Osteoblast (primary cell): ENCODE measurements at regions not wholly inside any gene's neighbourhood (a gene's known extent, or its start where the extent isn't known, plus 50 kb on each side); places are given as distances from the start of the nearest gene placed in this dataset.
"Not testable (repeated sequence)": the region's sequence is repeated elsewhere in the genome, so short reads cannot be mapped to it uniquely, and the experiment has no call there.

Experiments
- DNase-seq: peaks from one replicate; pipeline ENCODE4 v3.0.0; 2011; ENCODE audit warnings: low spot score, mixed read lengths; ENCODE audit not compliant: insufficient read length; ENCODE audit errors: missing footprints
- H2AFZ ChIP-seq: 2 replicates; pipeline ENCODE4 v1.6.0; 2011; ENCODE audit warnings: mild to moderate bottlenecking, low read length
- H3K27ac ChIP-seq: 2 replicates; pipeline ENCODE4 v1.5.1; 2011; ENCODE audit warnings: mild to moderate bottlenecking, low read depth, low read length, moderate library complexity
- H3K27me3 ChIP-seq: 2 replicates; pipeline ENCODE4 v1.6.0; 2012; ENCODE audit warnings: mild to moderate bottlenecking, control low read depth, inconsistent platforms, low read length, moderate library complexity; ENCODE audit not compliant: insufficient read depth
- H3K36me3 ChIP-seq: 2 replicates; pipeline ENCODE4 v1.5.1; 2011; ENCODE audit warnings: mild to moderate bottlenecking, low read length, control low read depth, moderate library complexity; ENCODE audit not compliant: insufficient read depth
- H3K4me1 ChIP-seq: 2 replicates; pipeline ENCODE4 v1.5.1; 2011; ENCODE audit warnings: mild to moderate bottlenecking, low read length, control low read depth, moderate library complexity; ENCODE audit not compliant: insufficient read depth
- H3K4me2 ChIP-seq: 2 replicates; pipeline ENCODE4 v1.6.0; 2011; ENCODE audit warnings: mild to moderate bottlenecking, low read length; ENCODE audit not compliant: insufficient read depth
- H3K4me3 ChIP-seq: fragments of 200-600 bp; sonication (generic); 3 replicates; pipeline ENCODE4 v1.5.1; 2012; ENCODE audit warnings: mild to moderate bottlenecking, low read length, inconsistent platforms; ENCODE audit not compliant: insufficient read depth
- H3K79me2 ChIP-seq: 2 replicates; pipeline ENCODE4 v1.6.0; 2012; ENCODE audit warnings: mild to moderate bottlenecking, low read length, control low read depth, inconsistent platforms; ENCODE audit not compliant: insufficient read depth
- H3K9me3 ChIP-seq: 2 replicates; pipeline ENCODE4 v1.5.1; 2011; ENCODE audit warnings: low read depth, low read length, control low read depth
- H4K20me1 ChIP-seq: 2 replicates; pipeline ENCODE4 v1.6.0; 2012; ENCODE audit warnings: mild to moderate bottlenecking, low read length, control low read depth; ENCODE audit not compliant: insufficient read depth
- TF ChIP-seq, protein P1 (sequence below): IDR thresholded peaks from 2 replicates; pipeline ENCODE4 v1.5.1; 2011; ENCODE audit warnings: mild to moderate bottlenecking, low read depth, low read length, moderate library complexity; ENCODE audit errors: extremely low read depth

DNA sequence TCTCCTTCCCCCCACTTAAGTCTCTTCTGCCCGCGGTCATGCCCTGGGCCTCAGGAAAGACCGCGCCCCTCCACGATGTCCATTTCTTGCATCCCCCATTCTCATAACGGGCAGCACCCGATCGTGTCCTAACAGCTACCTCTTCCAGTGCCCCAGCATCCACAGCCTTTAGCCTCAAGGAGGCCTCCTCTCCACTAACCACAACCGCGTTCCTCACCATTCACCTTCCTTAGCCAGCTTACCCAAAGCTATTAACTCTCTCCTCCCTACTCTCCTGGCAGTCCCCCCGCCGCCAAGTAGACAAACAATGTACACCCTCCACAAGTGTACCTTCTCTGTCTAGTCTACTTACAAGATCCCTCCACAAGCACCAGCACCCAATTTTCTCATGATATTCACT is 58.6 kb upstream of the PAGE5 start:
- H3K27ac ChIP-seq: peak overlapping the region; percentile 79
- DNase-seq: peak; percentile 60
- TF ChIP-seq, protein P1, sequence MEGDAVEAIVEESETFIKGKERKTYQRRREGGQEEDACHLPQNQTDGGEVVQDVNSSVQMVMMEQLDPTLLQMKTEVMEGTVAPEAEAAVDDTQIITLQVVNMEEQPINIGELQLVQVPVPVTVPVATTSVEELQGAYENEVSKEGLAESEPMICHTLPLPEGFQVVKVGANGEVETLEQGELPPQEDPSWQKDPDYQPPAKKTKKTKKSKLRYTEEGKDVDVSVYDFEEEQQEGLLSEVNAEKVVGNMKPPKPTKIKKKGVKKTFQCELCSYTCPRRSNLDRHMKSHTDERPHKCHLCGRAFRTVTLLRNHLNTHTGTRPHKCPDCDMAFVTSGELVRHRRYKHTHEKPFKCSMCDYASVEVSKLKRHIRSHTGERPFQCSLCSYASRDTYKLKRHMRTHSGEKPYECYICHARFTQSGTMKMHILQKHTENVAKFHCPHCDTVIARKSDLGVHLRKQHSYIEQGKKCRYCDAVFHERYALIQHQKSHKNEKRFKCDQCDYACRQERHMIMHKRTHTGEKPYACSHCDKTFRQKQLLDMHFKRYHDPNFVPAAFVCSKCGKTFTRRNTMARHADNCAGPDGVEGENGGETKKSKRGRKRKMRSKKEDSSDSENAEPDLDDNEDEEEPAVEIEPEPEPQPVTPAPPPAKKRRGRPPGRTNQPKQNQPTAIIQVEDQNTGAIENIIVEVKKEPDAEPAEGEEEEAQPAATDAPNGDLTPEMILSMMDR: no peak
- peak overlapping the region; percentile 83 for H3K4me3 ChIP-seq
- H3K9me3 ChIP-seq: no peaks in the 10 kb centered on the region
- H3K36me3 ChIP-seq: no peaks in the 10 kb centered on the region
- no peaks in the 10 kb centered on the region for H4K20me1 ChIP-seq
- no peaks in the 10 kb centered on the region for H3K79me2 ChIP-seq
- H3K4me1 ChIP-seq: peaks cover 5% of the 10 kb centered on the region
- peak overlapping the region; percentile 76 for H2AFZ ChIP-seq
- H3K27me3 ChIP-seq: no peaks in the 10 kb centered on the region
- H3K4me2 ChIP-seq: peak overlapping the region; percentile 86

GRCh38 chrX:55163171-55163570 is 57.0 kb upstream of the PAGE5 start:
- H3K79me2 ChIP-seq: no peaks in the 10 kb centered on the region
- H3K4me1 ChIP-seq: peaks cover 5% of the 10 kb centered on the region
- no peaks in the 10 kb centered on the region for H3K36me3 ChIP-seq
- no peak overlapping the region for H2AFZ ChIP-seq
- no peaks in the 10 kb centered on the region for H3K27me3 ChIP-seq
- DNase-seq: no peak
- TF ChIP-seq, protein P1: no peak
- H3K9me3 ChIP-seq: no peaks in the 10 kb centered on the region
- H3K4me2 ChIP-seq: no peak overlapping the region
- no peaks in the 10 kb centered on the region for H4K20me1 ChIP-seq
- no peak overlapping the region for H3K27ac ChIP-seq
- H3K4me3 ChIP-seq: no peak overlapping the region

GRCh38 chrX:55165026-55165425 is 55.1 kb upstream of the PAGE5 start:
- not testable (repeated sequence) for H3K27ac ChIP-seq, DNase-seq, H3K9me3 ChIP-seq, H3K79me2 ChIP-seq, H3K36me3 ChIP-seq, H4K20me1 ChIP-seq, H3K4me2 ChIP-seq, H2AFZ ChIP-seq, H3K27me3 ChIP-seq, H3K4me3 ChIP-seq, H3K4me1 ChIP-seq

DNA sequence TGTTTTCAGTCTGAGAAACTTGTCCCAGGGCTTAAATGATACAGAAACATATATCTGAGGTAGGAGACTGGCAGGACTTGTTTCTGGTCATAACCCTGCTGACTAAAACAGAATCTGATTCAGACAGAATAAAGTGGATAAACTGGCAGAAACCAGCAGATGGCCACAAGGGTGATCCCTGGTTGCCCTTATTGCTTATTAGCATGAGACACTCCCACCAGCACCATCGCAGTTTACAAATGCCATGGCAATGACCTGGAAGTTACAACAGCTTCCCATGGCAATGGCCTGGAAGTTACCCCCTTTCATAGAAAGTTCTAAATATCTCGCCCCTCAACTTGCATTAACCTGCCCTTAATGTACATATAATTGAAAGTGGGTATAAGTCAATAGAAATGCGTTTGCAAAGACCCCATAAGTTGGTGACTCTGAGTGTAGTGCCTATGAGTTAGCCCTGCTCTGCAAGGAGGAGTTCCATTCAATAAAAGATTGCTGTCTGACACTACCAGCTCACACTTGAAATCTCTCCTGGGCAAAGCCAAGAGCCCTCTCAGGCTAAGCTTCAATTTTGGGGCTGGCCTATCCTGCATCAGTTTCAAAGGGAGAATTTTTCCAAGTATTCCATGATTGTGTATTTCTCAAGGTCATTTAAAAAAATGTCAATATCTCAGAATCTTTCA is 52.9 kb upstream of the PAGE5 start:
- TF ChIP-seq, protein P1: no peak
- no peak for DNase-seq
- no peaks in the 10 kb centered on the region for H3K36me3 ChIP-seq
- no peaks in the 10 kb centered on the region for H3K27me3 ChIP-seq
- H3K4me3 ChIP-seq: no peak overlapping the region
- H3K4me1 ChIP-seq: no peaks in the 10 kb centered on the region
- H3K27ac ChIP-seq: no peak overlapping the region
- no peak overlapping the region for H3K4me2 ChIP-seq
- H2AFZ ChIP-seq: no peak overlapping the region
- H4K20me1 ChIP-seq: no peaks in the 10 kb centered on the region
- no peaks in the 10 kb centered on the region for H3K79me2 ChIP-seq
- no peaks in the 10 kb centered on the region for H3K9me3 ChIP-seq
